ENCODE measurements at regions not wholly inside any gene's neighbourhood (a gene's known extent, or its start where the extent isn't known, plus 50 kb on each side); places are given as distances from the start of the nearest gene placed in this dataset.

- TF ChIP-seq POLR2A (IDR thresholded peaks at IDR 0.05) (no peak), CTCF (IDR thresholded peaks at IDR 0.05) (no peak)
Observed at GRCh38 chr5:3142261-3143027, 391.0 kb upstream of the IRX2 start.
